Mucosa of descending colon (tissue), 3 donors: ENCODE measurements at regions not wholly inside any gene's neighbourhood (a gene's known extent, or its start where the extent isn't known, plus 50 kb on each side); places are given as distances from the start of the nearest gene placed in this dataset.

Source experiments
- ATAC-seq: fragments of 200-7000 bp; cut with Tn5 transposase; one replicate; pipeline ENCODE4 v1.9.1; 2020; ENCODE audit warnings: mild to moderate bottlenecking, moderate library complexity
- DNase-seq, 3 donors: peaks; one replicate each; pipeline ENCODE4 v3.0.0-alpha.2; 2020
- H3K36me3 ChIP-seq: fragments of 200-600 bp; one replicate; pipeline ENCODE4 v1.8.0; 2021; ENCODE audit warnings: low read depth, mild to moderate bottlenecking
- H3K4me1 ChIP-seq: fragments of 200-600 bp; one replicate; pipeline ENCODE4 v1.8.0; 2021; ENCODE audit warnings: low read depth, mild to moderate bottlenecking
- H3K4me3 ChIP-seq: fragments of 200-600 bp; one replicate; pipeline ENCODE4 v1.8.0; 2021; ENCODE audit warnings: mild to moderate bottlenecking
- H3K9me3 ChIP-seq: fragments of 200-600 bp; one replicate; pipeline ENCODE4 v1.8.0; 2021; ENCODE audit warnings: mild to moderate bottlenecking
- CTCF ChIP-seq: fragments of 200-600 bp; IDR thresholded peaks from one replicate; pipeline ENCODE4 v1.8.0; 2022; ENCODE audit warnings: antibody characterized with exemption, mild to moderate bottlenecking
- intact Hi-C, 2 donors: fragments of 100-400 bp; cut with DNase I in 1 of 2; cut with micrococcal nuclease in 1 of 2; formaldehyde crosslinking; loops; one replicate each; pipeline versions ENCODE4 v1.11.0 to v1.11.1; 2022; cut with DNase I, micrococcal nuclease
- donor health status: DM: no; HTN: no; CAD: no; lungs with moderate emphysema.
- donor health status: DM: no; HTN: no; CAD: no.
- donor health status: DM: no; HTN: yes; CAD: no.

DNA sequence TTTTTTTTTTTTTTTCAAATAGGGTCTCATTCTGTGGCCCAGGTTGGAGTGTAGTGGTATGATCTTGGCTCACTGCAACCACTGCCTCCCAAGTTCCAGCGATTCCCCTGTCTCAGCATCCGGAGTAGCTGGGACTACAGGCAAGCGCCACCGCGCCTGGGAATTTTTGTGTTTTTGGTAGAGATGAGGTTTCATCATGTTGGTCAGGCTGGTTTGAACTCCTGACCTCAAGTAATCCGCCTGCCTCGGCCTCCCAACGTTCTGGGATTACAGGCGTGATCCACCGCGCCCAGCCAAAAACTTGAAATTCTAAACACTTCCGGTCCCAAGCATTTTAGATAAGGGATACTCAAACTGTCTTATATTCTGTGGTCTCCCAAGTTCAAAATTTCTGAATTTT lies 718.9 kb upstream of the MEF2C start:
- intact Hi-C loops: no loop called here
- no peak for ATAC-seq

DNA sequence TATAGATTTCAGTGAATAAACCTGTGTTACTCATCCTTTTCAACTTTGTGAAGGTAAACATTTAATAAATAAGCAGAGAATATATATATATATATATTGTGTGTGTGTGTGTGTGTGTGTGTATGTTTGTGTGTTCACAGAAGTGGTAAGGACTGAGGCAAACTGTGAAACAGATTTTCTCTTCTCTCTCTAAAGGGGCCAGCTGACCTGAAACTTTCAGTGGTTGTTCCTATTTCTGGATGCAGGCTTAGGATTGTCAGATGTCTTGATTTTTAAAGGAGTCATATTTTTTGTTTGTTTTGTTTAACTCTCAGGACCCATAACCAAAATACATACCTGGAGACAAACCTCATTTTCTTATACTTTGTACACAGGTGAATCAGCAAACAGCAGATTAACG lies 714.9 kb upstream of the MEF2C start:
- no peak for TF ChIP-seq CTCF
- Histone ChIP-seq H3K9me3 (no peaks in the 10 kb centered on the region), H3K4me1 (no peaks in the 10 kb centered on the region), H3K4me3 (no peak overlapping the region), H3K36me3 (no peaks in the 10 kb centered on the region)
- DNase-seq: no peak
- intact Hi-C loops: no loop called here
- no peak for ATAC-seq

More for the DNA sequence above, 718.9 kb upstream of the MEF2C start:
- no peak for DNase-seq
- no peaks in the 10 kb centered on the region for H3K36me3 ChIP-seq
- H3K4me1 ChIP-seq: no peaks in the 10 kb centered on the region
- no peak for TF ChIP-seq CTCF
- H3K4me3 ChIP-seq: no peak overlapping the region
- H3K9me3 ChIP-seq: no peaks in the 10 kb centered on the region

DNA sequence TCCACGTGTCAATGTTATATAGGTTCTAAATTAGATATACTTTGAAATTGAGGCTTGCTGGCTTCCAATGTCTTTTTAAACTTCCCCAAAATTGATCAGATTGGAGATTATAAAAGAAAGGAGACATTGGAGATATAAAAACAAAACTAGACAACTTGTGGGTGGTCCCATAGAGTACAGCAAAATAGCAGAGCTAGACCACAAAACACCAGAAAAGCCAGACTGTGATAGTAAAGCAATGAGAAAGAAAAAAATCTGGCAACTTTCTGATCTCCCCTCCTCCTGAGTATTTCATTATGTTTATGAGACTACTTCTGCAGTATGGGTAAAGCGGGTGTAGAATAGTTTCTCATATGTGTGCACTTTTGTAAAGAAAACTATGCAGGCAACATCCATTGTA lies 713.8 kb upstream of the MEF2C start:
- no peak overlapping the region for H3K4me3 ChIP-seq
- intact Hi-C loops: no loop called here
- TF ChIP-seq CTCF: no peak
- H3K4me1 ChIP-seq: no peaks in the 10 kb centered on the region
- H3K9me3 ChIP-seq: no peaks in the 10 kb centered on the region
- H3K36me3 ChIP-seq: no peaks in the 10 kb centered on the region
- DNase-seq (no peak), ATAC-seq (no peak)

GRCh38 chr5:89595056-89595455 lies 712.1 kb upstream of the MEF2C start:
- DNase-seq (no peak), ATAC-seq (no peak)
- Histone ChIP-seq H3K9me3 (no peaks in the 10 kb centered on the region), H3K4me3 (no peak overlapping the region), H3K36me3 (no peaks in the 10 kb centered on the region), H3K4me1 (no peaks in the 10 kb centered on the region)
- intact Hi-C loops: no loop called here
- no peak for TF ChIP-seq CTCF

- DNase-seq (no peak), ATAC-seq (no peak)
- TF ChIP-seq CTCF: no peak
- H3K36me3 ChIP-seq: no peaks in the 10 kb centered on the region
- H3K4me1 ChIP-seq: no peaks in the 10 kb centered on the region
- intact Hi-C loops: no loop called here
- H3K9me3 ChIP-seq: no peaks in the 10 kb centered on the region
- H3K4me3 ChIP-seq: no peak overlapping the region
These were observed 701.5 kb upstream of the MEF2C start for GRCh38 chr5:89584339-89584956.

- Histone ChIP-seq H3K36me3 (no peaks in the 10 kb centered on the region), H3K9me3 (no peaks in the 10 kb centered on the region), H3K4me3 (no peak overlapping the region), H3K4me1 (no peaks in the 10 kb centered on the region)
- intact Hi-C loops: no loop called here
- DNase-seq (no peak), ATAC-seq (no peak)
- TF ChIP-seq CTCF: no peak
These were observed 700.5 kb upstream of the MEF2C start for GRCh38 chr5:89583534-89583933.
